ENCODE measurements at regions not wholly inside any gene's neighbourhood (a gene's known extent, or its start where the extent isn't known, plus 50 kb on each side); places are given as distances from the start of the nearest gene placed in this dataset.

DNA sequence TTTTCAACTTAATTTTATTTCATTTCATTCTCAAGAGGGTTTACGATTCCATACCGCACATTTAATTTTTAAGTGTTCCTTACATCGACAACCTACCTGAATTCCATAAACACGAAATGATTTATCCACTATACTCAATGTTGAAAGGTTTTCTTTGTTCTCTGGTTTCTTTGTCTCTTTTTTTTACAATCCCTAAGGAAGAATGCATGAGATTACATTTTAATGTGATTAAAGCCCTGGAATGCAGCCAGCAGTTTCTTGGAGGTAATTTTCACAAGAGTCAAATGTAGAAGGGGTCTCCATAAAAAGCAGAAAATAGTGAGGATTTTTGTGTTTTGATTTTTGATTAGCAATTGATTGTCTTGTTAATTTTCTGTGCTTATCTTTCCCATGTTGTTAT is 59.2 kb upstream of the ADCY1 start:
- TF ChIP-seq, protein P1, sequence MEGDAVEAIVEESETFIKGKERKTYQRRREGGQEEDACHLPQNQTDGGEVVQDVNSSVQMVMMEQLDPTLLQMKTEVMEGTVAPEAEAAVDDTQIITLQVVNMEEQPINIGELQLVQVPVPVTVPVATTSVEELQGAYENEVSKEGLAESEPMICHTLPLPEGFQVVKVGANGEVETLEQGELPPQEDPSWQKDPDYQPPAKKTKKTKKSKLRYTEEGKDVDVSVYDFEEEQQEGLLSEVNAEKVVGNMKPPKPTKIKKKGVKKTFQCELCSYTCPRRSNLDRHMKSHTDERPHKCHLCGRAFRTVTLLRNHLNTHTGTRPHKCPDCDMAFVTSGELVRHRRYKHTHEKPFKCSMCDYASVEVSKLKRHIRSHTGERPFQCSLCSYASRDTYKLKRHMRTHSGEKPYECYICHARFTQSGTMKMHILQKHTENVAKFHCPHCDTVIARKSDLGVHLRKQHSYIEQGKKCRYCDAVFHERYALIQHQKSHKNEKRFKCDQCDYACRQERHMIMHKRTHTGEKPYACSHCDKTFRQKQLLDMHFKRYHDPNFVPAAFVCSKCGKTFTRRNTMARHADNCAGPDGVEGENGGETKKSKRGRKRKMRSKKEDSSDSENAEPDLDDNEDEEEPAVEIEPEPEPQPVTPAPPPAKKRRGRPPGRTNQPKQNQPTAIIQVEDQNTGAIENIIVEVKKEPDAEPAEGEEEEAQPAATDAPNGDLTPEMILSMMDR (IDR thresholded peaks at IDR 0.05) = no peak
- ATAC-seq (ENCODE audit: poor library complexity) = no peak
- Histone ChIP-seq H3K36me3 (ENCODE audit: insufficient read depth, low read length) (no peaks in the 10 kb centered on the region), H3K4me1 (ENCODE audit: insufficient read depth, low read length) (no peaks in the 10 kb centered on the region), H3K27me3 (ENCODE audit: control insufficient read depth in 1 of 2, insufficient read depth in 2 of 2, low read length in 2 of 2) (no peaks in the 10 kb centered on the region), H3K9me3 (ENCODE audit: control insufficient read depth in 1 of 2, insufficient read depth in 1 of 2, low read length in 2 of 2) (peaks cover 13 to 15% of the 10 kb centered on the region in 2 experiments), H3K27ac (ENCODE audit: low read depth in 1 of 2, low read length in 2 of 2) (no peak overlapping the region), H3K4me3 (ENCODE audit: low read length) (no peak overlapping the region)
- no peak for DNase-seq
- ChIA-PET POLR2A (no interaction called here), CTCF (no interaction called here)
- H3K27ac Mint-ChIP-seq = no peak overlapping the region
- H3K9me3 Mint-ChIP-seq = peaks cover 5% of the 10 kb centered on the region
- H3K27me3 Mint-ChIP-seq = peaks cover 15% of the 10 kb centered on the region
- intact Hi-C loops (cut with DNase I, micrococcal nuclease) = no loop called here
- no peaks in the 10 kb centered on the region for H3K36me3 Mint-ChIP-seq (ENCODE audit: low read depth)
- no peak overlapping the region for H3K4me3 Mint-ChIP-seq
- no peaks in the 10 kb centered on the region for H3K4me1 Mint-ChIP-seq (ENCODE audit: low read depth)

DNA sequence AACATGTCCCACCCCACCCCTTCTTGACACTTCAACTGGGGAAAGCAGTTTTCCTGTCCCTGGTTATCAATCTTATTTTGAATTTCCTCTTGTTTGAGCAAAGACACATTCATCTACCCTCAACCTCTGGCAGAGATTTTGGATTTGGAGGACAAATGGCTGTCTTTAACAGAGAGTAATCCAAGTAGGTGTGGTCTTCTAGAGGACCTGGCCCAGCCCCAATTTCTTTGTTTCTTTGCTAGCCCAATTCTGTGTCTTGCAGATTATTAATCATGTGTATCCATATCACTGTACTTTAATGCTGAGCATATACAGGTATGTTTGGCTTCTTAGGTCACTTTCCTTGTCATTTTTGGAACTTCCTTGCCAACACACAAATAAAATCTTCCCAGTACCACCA is 58.8 kb upstream of the ADCY1 start:
- TF ChIP-seq, protein P1 (IDR thresholded peaks at IDR 0.05) = no peak
- peaks cover 5% of the 10 kb centered on the region for H3K9me3 Mint-ChIP-seq
- intact Hi-C loops (cut with DNase I, micrococcal nuclease) = no loop called here
- no peaks in the 10 kb centered on the region for H3K4me1 ChIP-seq (ENCODE audit: insufficient read depth, low read length)
- no peak for ATAC-seq (ENCODE audit: poor library complexity)
- CTCF ChIA-PET = no interaction called here
- no peaks in the 10 kb centered on the region for H3K27me3 ChIP-seq (ENCODE audit: control insufficient read depth in 1 of 2, insufficient read depth in 2 of 2, low read length in 2 of 2)
- H3K36me3 ChIP-seq (ENCODE audit: insufficient read depth, low read length) = no peaks in the 10 kb centered on the region
- POLR2A ChIA-PET = no interaction called here
- no peak for DNase-seq
- peaks cover 10 to 15% of the 10 kb centered on the region in 2 experiments for H3K9me3 ChIP-seq (ENCODE audit: control insufficient read depth in 1 of 2, insufficient read depth in 1 of 2, low read length in 2 of 2)
- H3K4me3 Mint-ChIP-seq = no peak overlapping the region
- H3K4me1 Mint-ChIP-seq (ENCODE audit: low read depth) = no peaks in the 10 kb centered on the region
- no peak overlapping the region for H3K27ac ChIP-seq (ENCODE audit: low read depth in 1 of 2, low read length in 2 of 2)
- peaks cover 15% of the 10 kb centered on the region for H3K27me3 Mint-ChIP-seq
- H3K27ac Mint-ChIP-seq = no peak overlapping the region
- no peak overlapping the region for H3K4me3 ChIP-seq (ENCODE audit: low read length)
- no peaks in the 10 kb centered on the region for H3K36me3 Mint-ChIP-seq (ENCODE audit: low read depth)
